SU-DHL-6 (cell line): ENCODE measurements at regions not wholly inside any gene's neighbourhood (a gene's known extent, or its start where the extent isn't known, plus 50 kb on each side); places are given as distances from the start of the nearest gene placed in this dataset.

Experiments used
- H2AFZ ChIP-seq: fragments of 200-600 bp; sonication (generic); 2 replicates; pipeline ENCODE4 v1.6.1; 2014; ENCODE audit warnings: low read depth, mild to moderate bottlenecking, moderate library complexity, mixed read lengths, antibody characterized with exemption, low read length; ENCODE audit not compliant: severe bottlenecking
- H3F3A ChIP-seq: fragments of 200-600 bp; shearing (Covaris generic); 2 replicates; pipeline ENCODE4 v1.6.0; 2016; ENCODE audit warnings: antibody characterized with exemption, mild to moderate bottlenecking; ENCODE audit not compliant: insufficient read depth
- H3K27ac ChIP-seq: fragments of 200-600 bp; sonication (generic); 2 replicates; pipeline ENCODE4 v1.5.1; 2016; ENCODE audit warnings: low read depth, mild to moderate bottlenecking, low read length, moderate library complexity, mixed read lengths
- H3K27me3 ChIP-seq: fragments of 200-600 bp; sonication (generic), shearing (Covaris generic); 2 replicates; pipeline ENCODE4 v1.6.0; 2014; ENCODE audit warnings: mild to moderate bottlenecking, low read length
- H3K36me3 ChIP-seq: fragments of 200-600 bp; sonication (generic); 2 replicates; pipeline ENCODE4 v1.6.1; 2014; ENCODE audit warnings: mild to moderate bottlenecking, low read length, mixed read lengths
- H3K4me2 ChIP-seq: fragments of 300-600, 200-600 bp; shearing (Covaris generic), sonication (generic); 2 replicates; pipeline ENCODE4 v1.6.0; 2014; ENCODE audit warnings: low read length, low read depth, mild to moderate bottlenecking; ENCODE audit not compliant: poor library complexity, severe bottlenecking
- H3K4me3 ChIP-seq: fragments of 200-600 bp; sonication (generic); 2 replicates; pipeline ENCODE4 v1.5.1; 2014; ENCODE audit warnings: antibody characterized with exemption, low read length, mild to moderate bottlenecking, mixed read lengths; ENCODE audit not compliant: insufficient read depth, poor library complexity, severe bottlenecking
- H3K79me2 ChIP-seq: fragments of 200-600 bp; sonication (generic); 2 replicates; pipeline ENCODE4 v1.6.1; 2014; ENCODE audit warnings: mild to moderate bottlenecking, low read length, moderate library complexity; ENCODE audit not compliant: insufficient read depth
- H3K9ac ChIP-seq: fragments of 200-600 bp; sonication (generic); 2 replicates; pipeline ENCODE4 v1.7.0; 2014; ENCODE audit warnings: mild to moderate bottlenecking, low read length
- H3K9me2 ChIP-seq: fragments of 200-600 bp; sonication (generic); replicated peaks from 2 replicates; pipeline ENCODE4 v1.6.1; 2014; ENCODE audit warnings: low read length; ENCODE audit not compliant: insufficient read depth
- H3K9me3 ChIP-seq: fragments of 200-600 bp; sonication (generic); 2 replicates; pipeline ENCODE4 v1.6.1; 2014; ENCODE audit warnings: low read length, mixed read lengths; ENCODE audit not compliant: insufficient read depth
- H4K20me1 ChIP-seq: fragments of 200-600 bp; sonication (generic); 2 replicates; pipeline ENCODE4 v1.6.1; 2014; ENCODE audit warnings: low read depth, mild to moderate bottlenecking, antibody characterized with exemption, low read length, moderate library complexity, mixed read lengths
- CTCF ChIP-seq: fragments of 200-600 bp; sonication (generic); IDR thresholded peaks from one replicate; pipeline ENCODE4 v1.5.1; 2017; ENCODE audit warnings: antibody characterized with exemption, mild to moderate bottlenecking, low read length, moderate library complexity; ENCODE audit not compliant: insufficient read depth, poor library complexity, severe bottlenecking
- EZH2phosphoT487 ChIP-seq: fragments of 200-600 bp; sonication (generic), shearing (Covaris generic); conservative IDR thresholded peaks from 2 replicates; pipeline ENCODE4 v1.6.1; 2018; ENCODE audit warnings: mild to moderate bottlenecking, antibody characterized with exemption, low read length, moderate library complexity, mixed read lengths

- Histone ChIP-seq H2AFZ (no peak overlapping the region), H3F3A (no peaks in the 10 kb centered on the region), H3K27me3 (no peaks in the 10 kb centered on the region)
These were observed 172.8 kb upstream of the SATB1 start for GRCh38 chr3:18597919-18598318.

GRCh38 chr3:18593231-18593630 lies 168.1 kb upstream of the SATB1 start:
- no peak overlapping the region for H3K4me2 ChIP-seq
- no peaks in the 10 kb centered on the region for H3K9me2 ChIP-seq
- no peaks in the 10 kb centered on the region for H3K9me3 ChIP-seq
- no peaks in the 10 kb centered on the region for H3K36me3 ChIP-seq
- no peaks in the 10 kb centered on the region for H3K27me3 ChIP-seq
- no peak overlapping the region for H3K9ac ChIP-seq
- H4K20me1 ChIP-seq, result no peaks in the 10 kb centered on the region
- no peak overlapping the region for H3K4me3 ChIP-seq
- no peaks in the 10 kb centered on the region for H3K79me2 ChIP-seq
- H2AFZ ChIP-seq, result no peak overlapping the region
- no peak overlapping the region for H3K27ac ChIP-seq
- TF ChIP-seq CTCF, result no peak
- no peak for TF ChIP-seq EZH2phosphoT487
- no peaks in the 10 kb centered on the region for H3F3A ChIP-seq

More at GRCh38 chr3:18597919-18598318, 172.8 kb upstream of the SATB1 start:
- no peak overlapping the region for H3K4me2 ChIP-seq
- no peaks in the 10 kb centered on the region for H3K9me2 ChIP-seq
- H3K36me3 ChIP-seq, result no peaks in the 10 kb centered on the region
- no peaks in the 10 kb centered on the region for H3K79me2 ChIP-seq
- H3K4me3 ChIP-seq, result no peak overlapping the region
- no peaks in the 10 kb centered on the region for H3K9me3 ChIP-seq
- TF ChIP-seq CTCF (no peak), EZH2phosphoT487 (no peak)
- H4K20me1 ChIP-seq, result no peaks in the 10 kb centered on the region
- no peak overlapping the region for H3K9ac ChIP-seq
- H3K27ac ChIP-seq, result no peak overlapping the region

GRCh38 chr3:18591120-18591519 lies 166.0 kb upstream of the SATB1 start:
- Histone ChIP-seq H3K9me2 (no peaks in the 10 kb centered on the region), H3K4me2 (no peak overlapping the region), H3K4me3 (no peak overlapping the region)

More at GRCh38 chr3:18591120-18591519, 166.0 kb upstream of the SATB1 start:
- Histone ChIP-seq H3K79me2 (no peaks in the 10 kb centered on the region), H3K27ac (no peak overlapping the region), H2AFZ (no peak overlapping the region), H3K36me3 (no peaks in the 10 kb centered on the region), H4K20me1 (no peaks in the 10 kb centered on the region), H3K9me3 (no peaks in the 10 kb centered on the region), H3K9ac (no peak overlapping the region), H3F3A (no peaks in the 10 kb centered on the region), H3K27me3 (no peaks in the 10 kb centered on the region)
- TF ChIP-seq CTCF, result no peak
- TF ChIP-seq EZH2phosphoT487, result no peak
